Hepatocyte (in vitro differentiated cells): ENCODE measurements at regions not wholly inside any gene's neighbourhood (a gene's known extent, or its start where the extent isn't known, plus 50 kb on each side); places are given as distances from the start of the nearest gene placed in this dataset.
"Not testable (repeated sequence)": the region's sequence is repeated elsewhere in the genome, so short reads cannot be mapped to it uniquely, and the experiment has no call there.

Experiments used
- DNase-seq: peaks from one replicate; pipeline ENCODE4 v3.0.0-alpha.2; 2016; ENCODE audit warnings: low spot score
- H2AFZ ChIP-seq: fragments of 200-600 bp; sonication (generic); 2 replicates; pipeline ENCODE4 v1.6.0; 2016; ENCODE audit warnings: antibody characterized with exemption, mild to moderate bottlenecking
- H3K27ac ChIP-seq: fragments of 200-600 bp; sonication (generic); 2 replicates; pipeline ENCODE4 v1.5.1; 2016; ENCODE audit warnings: mild to moderate bottlenecking
- H3K27me3 ChIP-seq: fragments of 200-600 bp; sonication (generic); 2 replicates; pipeline ENCODE4 v1.6.1; 2016
- H3K36me3 ChIP-seq: fragments of 200-600 bp; sonication (generic); replicated peaks from 2 replicates; pipeline ENCODE4 v1.5.1; 2016; ENCODE audit warnings: low read depth; ENCODE audit not compliant: insufficient read depth
- H3K4me1 ChIP-seq: fragments of 200-600 bp; sonication (generic); 2 replicates; pipeline ENCODE4 v1.5.1; 2016; ENCODE audit warnings: mild to moderate bottlenecking, moderate library complexity; ENCODE audit not compliant: insufficient read depth
- H3K4me2 ChIP-seq: fragments of 200-600 bp; sonication (generic); 2 replicates; pipeline ENCODE4 v1.6.0; 2016
- H3K4me3 ChIP-seq: fragments of 200-600 bp; sonication (generic); 2 replicates; pipeline ENCODE4 v1.5.1; 2016; ENCODE audit warnings: mild to moderate bottlenecking
- H3K79me2 ChIP-seq: fragments of 200-600 bp; sonication (generic); 2 replicates; pipeline ENCODE4 v1.6.0; 2017; ENCODE audit warnings: mild to moderate bottlenecking
- H3K9me2 ChIP-seq: fragments of 200-600 bp; sonication (generic); replicated peaks from 2 replicates; pipeline ENCODE4 v1.6.0; 2017; ENCODE audit warnings: mild to moderate bottlenecking; ENCODE audit not compliant: insufficient read depth
- H3K9me3 ChIP-seq: fragments of 200-600 bp; sonication (generic); 2 replicates; pipeline ENCODE4 v1.5.1; 2016; ENCODE audit warnings: low read depth, mild to moderate bottlenecking
- H4K20me1 ChIP-seq: fragments of 200-600 bp; sonication (generic); 2 replicates; pipeline ENCODE4 v1.6.0; 2016; ENCODE audit warnings: mild to moderate bottlenecking; ENCODE audit not compliant: insufficient read depth, poor library complexity, severe bottlenecking
- EZH2 ChIP-seq: fragments of 200-600 bp; sonication (generic); IDR thresholded peaks from 2 replicates; pipeline ENCODE4 v1.6.1; 2016; ENCODE audit warnings: antibody characterized with exemption, mild to moderate bottlenecking, borderline replicate concordance
- EZH2phosphoT487 ChIP-seq: fragments of 200-600 bp; sonication (generic); IDR thresholded peaks from one replicate; pipeline ENCODE4 v1.6.1; 2018; ENCODE audit warnings: antibody characterized with exemption, mild to moderate bottlenecking, low read depth, moderate library complexity; ENCODE audit not compliant: unreplicated experiment, severe bottlenecking
- WGBS: methylation state at CpG from one replicate; pipeline ENCODE4 v1.1.6; 2016; ENCODE audit warnings: low lambda C conversion rate; ENCODE audit errors: missing lambda C conversion rate; 5-methylcytosine and 5-hydroxymethylcytosine counted together
- TF ChIP-seq, protein P1 (sequence below): fragments of 200-600 bp; sonication (generic); IDR thresholded peaks from 2 replicates; pipeline ENCODE4 v1.5.1; 2016; ENCODE audit warnings: antibody characterized with exemption, mild to moderate bottlenecking; ENCODE audit not compliant: poor library complexity

DNA sequence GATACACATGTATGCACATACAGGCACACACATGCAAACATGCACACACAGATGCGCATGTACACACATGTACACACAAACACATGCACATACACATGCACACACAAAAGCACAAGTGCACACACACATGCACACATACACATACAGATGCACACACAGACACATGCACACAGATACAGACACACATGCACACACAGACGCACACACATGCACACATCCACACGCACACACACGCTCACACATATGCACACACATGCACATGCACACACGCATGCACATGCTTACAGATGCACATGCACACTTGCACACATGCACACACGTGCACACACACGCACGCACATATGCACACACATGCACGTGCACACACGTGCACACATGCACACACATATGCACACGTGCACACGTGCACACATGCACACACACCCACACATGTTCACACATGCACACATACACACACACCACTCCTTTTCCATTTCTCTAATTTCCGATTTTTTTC lies 283.8 kb upstream of the FRG2C start:
- Histone ChIP-seq H3K9me2 (no peaks in the 10 kb centered on the region), H3K4me3 (no peak overlapping the region), H3K36me3 (no peaks in the 10 kb centered on the region), H3K27me3 (no peaks in the 10 kb centered on the region), H3K4me2 (no peak overlapping the region), H4K20me1 (no peaks in the 10 kb centered on the region), H3K27ac (no peak overlapping the region), H2AFZ (no peak overlapping the region), H3K79me2 (no peaks in the 10 kb centered on the region), H3K4me1 (no peaks in the 10 kb centered on the region), H3K9me3 (no peaks in the 10 kb centered on the region)
- WGBS, result 96% methylated on average over 13 of the region's 13 CpGs
- DNase-seq, result no peak
- TF ChIP-seq EZH2 (no peak), EZH2phosphoT487 (no peak)
- TF ChIP-seq, protein P1, sequence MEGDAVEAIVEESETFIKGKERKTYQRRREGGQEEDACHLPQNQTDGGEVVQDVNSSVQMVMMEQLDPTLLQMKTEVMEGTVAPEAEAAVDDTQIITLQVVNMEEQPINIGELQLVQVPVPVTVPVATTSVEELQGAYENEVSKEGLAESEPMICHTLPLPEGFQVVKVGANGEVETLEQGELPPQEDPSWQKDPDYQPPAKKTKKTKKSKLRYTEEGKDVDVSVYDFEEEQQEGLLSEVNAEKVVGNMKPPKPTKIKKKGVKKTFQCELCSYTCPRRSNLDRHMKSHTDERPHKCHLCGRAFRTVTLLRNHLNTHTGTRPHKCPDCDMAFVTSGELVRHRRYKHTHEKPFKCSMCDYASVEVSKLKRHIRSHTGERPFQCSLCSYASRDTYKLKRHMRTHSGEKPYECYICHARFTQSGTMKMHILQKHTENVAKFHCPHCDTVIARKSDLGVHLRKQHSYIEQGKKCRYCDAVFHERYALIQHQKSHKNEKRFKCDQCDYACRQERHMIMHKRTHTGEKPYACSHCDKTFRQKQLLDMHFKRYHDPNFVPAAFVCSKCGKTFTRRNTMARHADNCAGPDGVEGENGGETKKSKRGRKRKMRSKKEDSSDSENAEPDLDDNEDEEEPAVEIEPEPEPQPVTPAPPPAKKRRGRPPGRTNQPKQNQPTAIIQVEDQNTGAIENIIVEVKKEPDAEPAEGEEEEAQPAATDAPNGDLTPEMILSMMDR, result no peak

DNA sequence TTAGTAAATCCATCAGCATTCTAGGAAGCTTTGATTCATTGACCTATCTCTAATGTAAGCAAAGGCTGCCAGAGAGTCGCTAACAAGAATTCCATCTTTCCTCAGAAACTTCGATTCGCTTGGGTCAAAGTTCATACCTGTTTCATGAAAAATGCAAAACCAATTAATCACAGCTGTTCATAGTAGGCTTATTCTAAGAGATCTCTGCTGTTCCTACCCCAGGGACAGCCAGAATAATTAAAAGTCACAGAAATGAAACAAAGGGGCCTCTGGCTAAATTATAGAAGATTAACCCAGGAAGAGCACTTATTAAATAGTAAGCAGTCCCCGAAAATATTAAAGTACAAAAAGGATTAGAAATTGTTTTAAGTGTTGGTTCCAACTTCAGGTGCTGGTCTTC lies 280.1 kb upstream of the FRG2C start:
- not testable (repeated sequence) for H3K4me2 ChIP-seq, H3K9me3 ChIP-seq, H3K79me2 ChIP-seq, H3K27me3 ChIP-seq, H3K9me2 ChIP-seq, H4K20me1 ChIP-seq, H3K27ac ChIP-seq, DNase-seq, H2AFZ ChIP-seq, H3K36me3 ChIP-seq, H3K4me3 ChIP-seq, H3K4me1 ChIP-seq
- WGBS, result 72% methylated on average over 4 of the region's 4 CpGs

DNA sequence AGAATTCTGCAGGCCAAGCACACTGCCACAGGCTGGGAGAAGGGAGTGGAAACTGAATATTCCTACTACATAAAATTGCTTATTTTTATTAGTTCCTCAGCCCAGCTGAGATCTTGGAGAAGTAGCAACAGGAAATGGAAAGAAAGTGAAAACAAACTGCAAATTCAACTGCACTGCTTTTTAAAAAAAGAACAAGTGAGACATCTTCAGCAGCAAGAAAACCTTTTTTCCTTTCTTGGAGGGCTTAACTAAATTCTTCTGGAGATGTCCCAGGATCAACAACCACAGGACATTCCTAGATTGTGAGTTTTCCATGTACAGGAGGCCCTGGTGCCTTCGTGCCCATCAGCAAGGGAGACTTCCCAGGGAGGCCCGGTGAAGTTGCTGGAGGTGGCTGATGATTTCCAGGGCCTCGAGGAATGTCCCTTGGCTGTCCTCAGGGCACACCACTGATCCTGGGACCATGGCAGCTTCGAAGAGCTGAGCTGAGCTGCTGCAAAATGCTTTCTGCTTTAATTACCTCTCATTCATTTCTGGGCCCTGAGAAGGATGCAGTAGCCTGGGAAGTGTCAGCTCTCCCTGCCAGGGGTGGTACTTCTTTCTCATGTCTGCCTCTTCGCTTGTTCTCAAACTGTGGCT lies 275.5 kb upstream of the FRG2C start:
- H3K4me2 ChIP-seq, result peak overlapping the region; percentile 25
- H3K9me2 ChIP-seq, H3K79me2 ChIP-seq, DNase-seq, H4K20me1 ChIP-seq, H3K27ac ChIP-seq, H3K9me3 ChIP-seq, H3K4me3 ChIP-seq, H2AFZ ChIP-seq, H3K4me1 ChIP-seq, H3K36me3 ChIP-seq, H3K27me3 ChIP-seq: not testable (repeated sequence)
- 29% methylated on average over 5 of the region's 5 CpGs for WGBS

DNA sequence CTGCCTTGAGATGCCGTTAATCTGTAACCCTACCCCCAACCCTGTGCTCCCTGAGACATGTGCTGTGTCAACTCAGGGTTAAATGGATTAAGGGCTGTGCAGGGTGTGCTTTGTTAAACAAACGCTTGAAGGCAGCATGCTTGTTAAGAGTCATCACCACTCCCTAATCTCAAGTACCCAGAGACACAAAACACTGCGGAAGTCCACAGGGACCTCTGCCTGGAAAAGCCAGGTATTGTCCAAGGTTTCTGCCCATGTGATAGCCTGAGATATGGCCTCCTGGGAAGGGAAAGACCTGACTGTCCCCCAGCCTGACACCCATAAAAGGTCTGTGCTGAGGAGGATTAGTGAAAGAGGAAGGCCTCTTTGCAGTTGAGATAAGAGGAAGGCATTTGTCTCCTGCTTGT lies 270.8 kb upstream of the FRG2C start:
- H2AFZ ChIP-seq, H3K36me3 ChIP-seq, H4K20me1 ChIP-seq, H3K79me2 ChIP-seq, H3K4me3 ChIP-seq, H3K27me3 ChIP-seq, H3K9me2 ChIP-seq, H3K9me3 ChIP-seq, H3K4me2 ChIP-seq: not testable (repeated sequence)
- WGBS, result 9% methylated on average over 3 of the region's 3 CpGs
- peaks cover 19% of the 10 kb centered on the region for H3K4me1 ChIP-seq
- DNase-seq, result peak; percentile 22
- peak overlapping the region; percentile 83 for H3K27ac ChIP-seq

DNA sequence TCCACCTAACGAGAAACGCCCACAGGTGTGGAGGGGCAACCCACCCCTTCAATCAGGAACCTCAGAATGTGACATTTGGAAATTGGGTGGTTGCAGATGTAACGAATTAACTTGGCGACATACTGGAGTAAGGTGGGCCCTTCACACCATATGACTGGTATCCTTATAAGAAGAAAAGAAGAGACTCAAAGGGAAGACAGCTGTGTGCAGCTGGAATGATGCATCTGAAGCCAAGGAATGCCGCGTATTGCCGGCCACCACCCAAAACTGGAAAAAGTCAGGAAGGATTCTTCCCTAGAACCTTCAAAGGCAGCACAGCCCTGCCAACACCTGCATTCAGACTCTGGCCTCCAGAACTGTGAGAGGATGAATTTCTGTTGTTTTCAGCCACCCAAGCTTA lies 270.0 kb upstream of the FRG2C start:
- not testable (repeated sequence) for H3K9me2 ChIP-seq, H3K9me3 ChIP-seq, H3K36me3 ChIP-seq, H3K4me2 ChIP-seq, DNase-seq, H4K20me1 ChIP-seq, H3K4me3 ChIP-seq, H2AFZ ChIP-seq, H3K79me2 ChIP-seq, H3K27me3 ChIP-seq
- Histone ChIP-seq H3K4me1 (peaks cover 13% of the 10 kb centered on the region), H3K27ac (peak overlapping the region; percentile 83)
- 83% methylated on average over 7 of the region's 7 CpGs for WGBS

DNA sequence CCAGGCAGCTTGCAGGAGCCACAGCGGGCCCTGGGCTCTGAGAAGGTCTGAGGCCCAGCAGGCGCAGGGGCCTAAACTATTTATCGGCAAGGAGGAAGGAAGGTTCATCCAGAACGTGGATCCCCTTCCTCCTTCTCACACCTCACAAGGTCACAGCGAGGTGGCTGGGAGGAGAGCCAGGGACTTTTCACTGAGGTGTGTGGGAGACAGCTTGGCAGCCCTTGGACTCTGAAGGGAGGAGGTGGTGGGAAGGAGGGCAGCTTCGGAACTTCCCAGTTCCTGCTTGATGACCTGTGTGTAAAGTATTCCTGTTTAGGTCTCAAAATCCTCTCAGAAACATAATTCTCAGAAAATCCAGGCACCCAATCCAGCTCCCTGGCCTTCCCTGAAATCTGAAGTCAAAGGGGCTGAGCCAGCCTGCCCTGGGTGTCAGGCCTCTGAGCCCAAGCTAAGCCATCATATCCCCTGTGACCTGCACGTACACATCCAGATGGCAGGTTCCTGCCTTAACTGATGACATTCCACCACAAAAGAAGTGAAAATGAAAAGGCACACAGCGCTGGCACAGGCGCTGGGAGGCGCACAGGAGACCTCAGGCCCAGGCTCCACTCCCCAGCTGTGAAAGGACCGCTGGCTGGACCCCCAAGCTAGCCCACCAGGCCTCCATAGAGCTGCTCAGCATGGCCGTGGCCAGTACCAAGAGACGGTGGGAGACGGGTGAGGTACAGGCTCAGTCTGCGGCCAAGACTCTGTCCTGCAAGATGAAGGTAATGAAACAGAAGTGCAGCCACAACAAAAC lies 269.4 kb upstream of the FRG2C start:
- Histone ChIP-seq H3K4me1 (peaks cover 13% of the 10 kb centered on the region), H3K27ac (peak overlapping the region; percentile 83)
- H3K27me3 ChIP-seq, H3K79me2 ChIP-seq, H3K9me2 ChIP-seq, H2AFZ ChIP-seq, H3K9me3 ChIP-seq, H3K4me3 ChIP-seq, H3K36me3 ChIP-seq, H4K20me1 ChIP-seq, H3K4me2 ChIP-seq: not testable (repeated sequence)
- WGBS, result 77% methylated on average over 15 of the region's 15 CpGs
- peak; percentile 27 for DNase-seq
